ENCODE measurements at regions not wholly inside any gene's neighbourhood (a gene's known extent, or its start where the extent isn't known, plus 50 kb on each side); places are given as distances from the start of the nearest gene placed in this dataset.

DNA sequence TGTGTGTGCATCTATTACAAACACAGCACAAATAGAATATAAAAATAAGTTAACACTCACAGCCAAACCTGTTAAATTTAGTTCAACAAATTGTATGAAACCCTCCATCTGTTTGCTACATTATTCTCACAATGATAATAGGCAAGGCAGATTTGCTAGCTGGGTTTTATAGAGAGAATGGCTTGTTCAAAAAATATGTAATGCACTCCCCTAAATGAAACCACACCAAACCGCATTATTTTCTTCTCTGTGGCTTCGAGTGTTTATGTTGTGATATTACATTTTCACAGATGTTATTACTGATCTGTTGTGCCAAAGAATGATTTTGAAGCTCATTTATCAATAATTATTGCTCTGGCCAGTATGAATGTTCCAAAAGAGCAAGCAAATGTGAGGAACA, 92.9 kb downstream of the SPATA31D1 start:
- H3K9me3 Mint-ChIP-seq, result peaks cover 2% of the 10 kb centered on the region
- Histone ChIP-seq H3K79me2 (ENCODE audit: low read depth) (no peaks in the 10 kb centered on the region), H3K4me3 (no peak overlapping the region), H3F3A (ENCODE audit: low read depth) (no peaks in the 10 kb centered on the region), H3K27ac (no peak overlapping the region), H3K4me2 (no peak overlapping the region), H4K20me1 (ENCODE audit: low read depth) (no peaks in the 10 kb centered on the region), H3K36me3 (no peaks in the 10 kb centered on the region), H3K9ac (no peak overlapping the region), H3K27me3 (no peaks in the 10 kb centered on the region), H3K4me1 (peaks cover 17% of the 10 kb centered on the region), H3K9me3 (ENCODE audit: low read depth) (no peaks in the 10 kb centered on the region), H2AFZ (replicated peaks) (no peak overlapping the region)
- H3K27ac Mint-ChIP-seq, result no peak overlapping the region
- H3K27me3 Mint-ChIP-seq (ENCODE audit: insufficient read depth, low read depth), result peaks cover 2% of the 10 kb centered on the region
- TF ChIP-seq, protein P1, sequence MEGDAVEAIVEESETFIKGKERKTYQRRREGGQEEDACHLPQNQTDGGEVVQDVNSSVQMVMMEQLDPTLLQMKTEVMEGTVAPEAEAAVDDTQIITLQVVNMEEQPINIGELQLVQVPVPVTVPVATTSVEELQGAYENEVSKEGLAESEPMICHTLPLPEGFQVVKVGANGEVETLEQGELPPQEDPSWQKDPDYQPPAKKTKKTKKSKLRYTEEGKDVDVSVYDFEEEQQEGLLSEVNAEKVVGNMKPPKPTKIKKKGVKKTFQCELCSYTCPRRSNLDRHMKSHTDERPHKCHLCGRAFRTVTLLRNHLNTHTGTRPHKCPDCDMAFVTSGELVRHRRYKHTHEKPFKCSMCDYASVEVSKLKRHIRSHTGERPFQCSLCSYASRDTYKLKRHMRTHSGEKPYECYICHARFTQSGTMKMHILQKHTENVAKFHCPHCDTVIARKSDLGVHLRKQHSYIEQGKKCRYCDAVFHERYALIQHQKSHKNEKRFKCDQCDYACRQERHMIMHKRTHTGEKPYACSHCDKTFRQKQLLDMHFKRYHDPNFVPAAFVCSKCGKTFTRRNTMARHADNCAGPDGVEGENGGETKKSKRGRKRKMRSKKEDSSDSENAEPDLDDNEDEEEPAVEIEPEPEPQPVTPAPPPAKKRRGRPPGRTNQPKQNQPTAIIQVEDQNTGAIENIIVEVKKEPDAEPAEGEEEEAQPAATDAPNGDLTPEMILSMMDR (IDR thresholded peaks at IDR 0.05), result no peak
- TF ChIP-seq EZH2phosphoT487 (IDR thresholded peaks at IDR 0.05), result no peak
- TF ChIP-seq EZH2 (IDR thresholded peaks at IDR 0.05), result no peak
- H3K4me3 Mint-ChIP-seq, result no peak overlapping the region
- H3K36me3 Mint-ChIP-seq, result no peaks in the 10 kb centered on the region
- DNase-seq (ENCODE audit: low spot score), result no peak
- H3K4me1 Mint-ChIP-seq, result peaks cover 8% of the 10 kb centered on the region

DNA sequence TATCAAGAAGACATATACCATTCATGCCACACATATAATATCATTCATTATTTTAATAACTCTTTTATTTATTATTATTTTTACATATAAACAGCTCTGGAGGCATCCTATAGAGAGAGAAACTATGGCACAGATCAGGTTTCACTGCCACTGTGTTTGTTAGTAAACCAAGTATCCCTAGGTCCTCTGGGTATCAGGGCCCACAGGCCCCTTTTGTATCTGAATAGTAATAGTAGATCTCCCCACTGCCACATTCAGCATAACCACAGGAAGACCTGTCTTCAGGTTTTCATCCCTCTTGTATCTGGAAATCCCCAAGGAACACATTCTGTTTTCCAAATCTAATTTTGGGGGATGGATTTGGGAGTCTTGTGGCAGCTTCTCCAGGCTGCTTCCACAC, 94.0 kb downstream of the SPATA31D1 start:
- H3K79me2 ChIP-seq (ENCODE audit: low read depth), result no peaks in the 10 kb centered on the region
- Mint-ChIP-seq H3K27me3 (ENCODE audit: insufficient read depth, low read depth) (peaks cover 2% of the 10 kb centered on the region), H3K4me3 (no peak overlapping the region), H3K4me1 (peaks cover 8% of the 10 kb centered on the region), H3K27ac (no peak overlapping the region), H3K36me3 (no peaks in the 10 kb centered on the region), H3K9me3 (peaks cover 2% of the 10 kb centered on the region)
- DNase-seq (ENCODE audit: low spot score), result peak; percentile 3
- no peak overlapping the region for H3K4me2 ChIP-seq
- H3K27me3 ChIP-seq, result no peaks in the 10 kb centered on the region
- no peaks in the 10 kb centered on the region for H4K20me1 ChIP-seq (ENCODE audit: low read depth)
- H3K9ac ChIP-seq, result no peak overlapping the region
- TF ChIP-seq EZH2phosphoT487 (IDR thresholded peaks at IDR 0.05) (no peak), EZH2 (IDR thresholded peaks at IDR 0.05) (no peak)
- TF ChIP-seq, protein P1 (IDR thresholded peaks at IDR 0.05), result no peak
- no peaks in the 10 kb centered on the region for H3K9me3 ChIP-seq (ENCODE audit: low read depth)
- peak overlapping the region; percentile 86 for H2AFZ ChIP-seq (replicated peaks)
- H3K4me3 ChIP-seq, result no peak overlapping the region
- H3K36me3 ChIP-seq, result no peaks in the 10 kb centered on the region
- no peaks in the 10 kb centered on the region for H3F3A ChIP-seq (ENCODE audit: low read depth)
- H3K27ac ChIP-seq, result no peak overlapping the region
- peaks cover 17% of the 10 kb centered on the region for H3K4me1 ChIP-seq

DNA sequence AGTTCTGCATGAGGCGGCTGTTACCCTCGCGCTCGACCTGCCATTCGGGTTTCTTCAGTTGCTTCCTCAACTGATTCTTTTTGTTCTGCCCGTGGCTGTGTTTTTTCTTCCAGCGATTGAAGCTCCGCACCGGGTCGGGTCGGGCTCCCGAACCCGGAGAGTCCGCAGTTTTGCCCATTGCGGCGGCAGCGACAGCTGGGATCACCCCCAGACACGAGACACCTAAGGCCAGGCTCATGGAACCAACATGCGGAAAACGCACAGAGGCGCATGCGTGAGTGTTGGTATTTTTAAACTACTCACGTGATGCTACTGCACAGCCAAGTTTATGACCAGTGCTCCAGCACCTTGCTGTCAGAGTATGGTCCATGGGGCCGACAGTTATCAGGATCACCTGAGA, 100.0 kb downstream of the SPATA31D1 start:
- Histone ChIP-seq H3K79me2 (ENCODE audit: low read depth) (no peaks in the 10 kb centered on the region), H3K4me1 (no peaks in the 10 kb centered on the region), H3K9ac (no peak overlapping the region), H2AFZ (replicated peaks) (no peak overlapping the region), H3F3A (ENCODE audit: low read depth) (no peaks in the 10 kb centered on the region), H3K27me3 (no peaks in the 10 kb centered on the region), H3K9me3 (ENCODE audit: low read depth) (no peaks in the 10 kb centered on the region), H3K4me3 (no peak overlapping the region), H3K4me2 (no peak overlapping the region), H3K27ac (no peak overlapping the region), H4K20me1 (ENCODE audit: low read depth) (no peaks in the 10 kb centered on the region), H3K36me3 (no peaks in the 10 kb centered on the region)
- Mint-ChIP-seq H3K36me3 (no peaks in the 10 kb centered on the region), H3K4me1 (no peaks in the 10 kb centered on the region), H3K27ac (no peak overlapping the region), H3K4me3 (no peak overlapping the region), H3K9me3 (peaks cover 1% of the 10 kb centered on the region), H3K27me3 (ENCODE audit: insufficient read depth, low read depth) (no peaks in the 10 kb centered on the region)
- no peak for DNase-seq (ENCODE audit: low spot score)
- TF ChIP-seq, protein P1 (IDR thresholded peaks at IDR 0.05), result no peak
- no peak for TF ChIP-seq EZH2phosphoT487 (IDR thresholded peaks at IDR 0.05)

DNA sequence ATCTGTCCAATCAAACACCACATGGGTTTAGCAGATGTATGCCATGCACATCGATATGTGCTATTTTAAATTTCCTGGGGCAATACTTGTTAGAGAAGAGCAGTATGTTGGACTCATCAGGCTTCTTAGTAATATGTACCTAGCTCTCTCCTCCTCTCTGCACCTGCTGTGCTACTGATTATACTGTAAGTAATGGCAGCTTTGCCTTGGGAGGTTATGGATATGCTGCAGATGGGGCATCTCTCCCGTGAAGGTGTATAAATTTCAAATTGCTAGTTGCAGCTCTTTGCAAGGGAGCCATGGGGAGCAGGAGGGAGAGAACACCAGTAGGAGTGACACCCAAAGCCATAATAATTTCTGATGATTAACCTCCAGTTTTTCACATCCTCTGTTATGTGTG, 101.5 kb downstream of the SPATA31D1 start:
- Histone ChIP-seq H3K27ac (no peak overlapping the region), H3K4me2 (no peak overlapping the region), H3F3A (ENCODE audit: low read depth) (no peaks in the 10 kb centered on the region), H3K27me3 (no peaks in the 10 kb centered on the region), H2AFZ (replicated peaks) (no peak overlapping the region), H3K4me1 (no peaks in the 10 kb centered on the region), H3K9me3 (ENCODE audit: low read depth) (no peaks in the 10 kb centered on the region), H3K36me3 (no peaks in the 10 kb centered on the region), H3K4me3 (no peak overlapping the region), H4K20me1 (ENCODE audit: low read depth) (no peaks in the 10 kb centered on the region), H3K79me2 (ENCODE audit: low read depth) (no peaks in the 10 kb centered on the region), H3K9ac (no peak overlapping the region)
- no peak for DNase-seq (ENCODE audit: low spot score)
- TF ChIP-seq EZH2phosphoT487 (IDR thresholded peaks at IDR 0.05), result no peak
- TF ChIP-seq EZH2 (IDR thresholded peaks at IDR 0.05), result no peak
- TF ChIP-seq, protein P1 (IDR thresholded peaks at IDR 0.05), result no peak
- H3K27me3 Mint-ChIP-seq (ENCODE audit: insufficient read depth, low read depth), result no peaks in the 10 kb centered on the region
- H3K4me1 Mint-ChIP-seq, result no peaks in the 10 kb centered on the region
- no peak overlapping the region for H3K4me3 Mint-ChIP-seq
- H3K9me3 Mint-ChIP-seq, result peaks cover 1% of the 10 kb centered on the region
- H3K36me3 Mint-ChIP-seq, result no peaks in the 10 kb centered on the region
- H3K27ac Mint-ChIP-seq, result no peak overlapping the region
